PC-9 (cell line): ENCODE measurements at regions not wholly inside any gene's neighbourhood (a gene's known extent, or its start where the extent isn't known, plus 50 kb on each side); places are given as distances from the start of the nearest gene placed in this dataset.

Experiments
- BruUV-seq: library from RNA; stranded (reverse); fragments of 400-500 nt; replicated peaks from 2 replicates; lab custom pipeline; 2021; lab: Mats Ljungman, UMichigan
- CTCF ChIA-PET: fragments of 300-600 bp; sonication (Branson Sonifier 250); formaldehyde crosslinking; loops from one replicate; lab custom pipeline; 2022; ENCODE audit warnings: antibody characterized with exemption; lab: Charles Lee
- POLR2A ChIA-PET: fragments of 300-600 bp; sonication (Branson Sonifier 250); formaldehyde crosslinking; loops from one replicate; lab custom pipeline; 2022; ENCODE audit warnings: antibody characterized with exemption; ENCODE audit not compliant: unreplicated experiment; lab: Charles Lee
- DNase-seq, 2 experiments: peaks; one replicate each; pipeline versions ENCODE4 v3.0.0 to v3.0.0-alpha.2; 2015 to 2022; ENCODE audit warnings: mixed read lengths in 1 of 2
- H2AFZ ChIP-seq: fragments of 200-600 bp; sonication (generic); 2 replicates; pipeline ENCODE4 v1.8.1; 2017; ENCODE audit warnings: antibody characterized with exemption
- H3F3A ChIP-seq: fragments of 200-600 bp; sonication (generic); 2 replicates; pipeline ENCODE4 v1.8.1; 2017; ENCODE audit warnings: antibody characterized with exemption, mild to moderate bottlenecking, low read depth; ENCODE audit not compliant: insufficient read depth
- H3K27ac ChIP-seq: fragments of 200-600 bp; sonication (generic); 2 replicates; pipeline ENCODE4 v1.6.1; 2016; ENCODE audit warnings: mixed run types
- H3K27me3 ChIP-seq: fragments of 200-600 bp; sonication (generic); 2 replicates; pipeline ENCODE4 v1.6.1; 2016; ENCODE audit warnings: low read depth, mixed run types; ENCODE audit not compliant: insufficient read depth
- H3K36me3 ChIP-seq: fragments of 200-600 bp; sonication (generic); 2 replicates; pipeline ENCODE4 v1.6.1; 2016; ENCODE audit warnings: low read depth, mixed run types
- H3K4me1 ChIP-seq: fragments of 200-600 bp; sonication (generic); replicated peaks from 2 replicates; pipeline ENCODE4 v1.6.1; 2016; ENCODE audit warnings: mixed run types; ENCODE audit not compliant: insufficient read depth
- H3K4me2 ChIP-seq: fragments of 200-600 bp; sonication (generic); 2 replicates; pipeline ENCODE4 v1.6.1; 2017; ENCODE audit warnings: mixed run types
- H3K4me3 ChIP-seq: fragments of 200-600 bp; sonication (generic); 2 replicates; pipeline ENCODE4 v1.6.1; 2016; ENCODE audit warnings: mixed run types
- H3K79me2 ChIP-seq: fragments of 200-600 bp; sonication (generic); 2 replicates; pipeline ENCODE4 v1.6.1; 2017; ENCODE audit warnings: low read depth, mixed run types
- H3K9me2 ChIP-seq: fragments of 200-600 bp; sonication (generic); 2 replicates; pipeline ENCODE4 v1.8.1; 2017; ENCODE audit warnings: mild to moderate bottlenecking; ENCODE audit not compliant: insufficient read depth
- H3K9me3 ChIP-seq: fragments of 200-600 bp; sonication (generic); 2 replicates; pipeline ENCODE4 v1.8.1; 2016; ENCODE audit warnings: low read depth; ENCODE audit not compliant: insufficient read depth
- H4K20me1 ChIP-seq: fragments of 200-600 bp; sonication (generic); 2 replicates; pipeline ENCODE4 v1.8.1; 2017; ENCODE audit not compliant: insufficient read depth
- EZH2 ChIP-seq: fragments of 200-600 bp; sonication (generic); IDR thresholded peaks from 2 replicates; pipeline ENCODE4 v1.8.0; 2017; ENCODE audit warnings: antibody characterized with exemption, low read depth
- intact Hi-C: fragments of 100-400 bp; cut with micrococcal nuclease; formaldehyde crosslinking; loops from one replicate; pipeline ENCODE4 v1.10.0; 2022; ENCODE audit not compliant: unreplicated experiment
- TF ChIP-seq, protein P1 (sequence below): fragments of 200-600 bp; sonication (generic); conservative IDR thresholded peaks from 2 replicates; pipeline ENCODE4 v1.6.1; 2017; ENCODE audit warnings: mixed run types, antibody characterized with exemption, mild to moderate bottlenecking, moderate library complexity

DNA sequence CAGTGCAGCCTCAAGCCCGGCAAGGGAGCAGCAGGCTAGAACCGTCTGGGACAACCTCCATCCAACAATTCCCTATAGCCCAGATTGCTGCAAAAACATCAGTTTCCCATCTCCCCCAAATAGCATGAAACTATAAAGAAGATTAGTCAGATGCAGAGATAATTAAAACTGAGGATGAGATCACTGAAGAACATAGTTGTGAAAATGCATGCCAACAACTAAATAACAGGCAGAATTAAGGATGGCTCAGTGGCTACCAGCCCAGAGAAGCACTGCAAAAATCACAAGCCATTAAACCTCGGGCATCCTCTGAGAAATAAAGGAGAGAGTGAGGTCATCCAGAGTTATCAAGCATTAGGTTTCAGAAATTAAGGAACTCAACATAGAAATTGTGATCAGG lies 427.1 kb downstream of the TNS3 start:
- ChIA-PET CTCF (no interaction called here), POLR2A (no interaction called here)
- intact Hi-C loops, result no loop called here

DNA sequence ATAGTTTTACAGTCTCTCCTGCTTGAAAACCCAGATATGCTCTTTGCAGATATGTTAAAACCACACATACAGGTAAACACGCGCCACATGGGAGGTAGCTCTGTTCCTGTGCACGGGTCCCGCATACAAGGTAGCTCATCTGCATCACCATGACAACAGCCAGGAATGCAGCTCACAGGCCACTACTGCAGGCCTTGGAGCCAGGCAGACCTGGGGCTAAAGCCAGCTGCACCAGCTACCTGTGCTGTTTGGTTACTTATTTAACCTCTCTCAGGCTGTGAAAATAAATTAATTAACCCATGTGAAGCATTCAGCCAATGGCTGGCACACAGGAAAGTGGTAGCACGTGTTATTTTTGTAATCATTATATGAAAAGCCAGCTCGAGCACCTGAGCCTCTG lies 428.3 kb downstream of the TNS3 start:
- TF ChIP-seq, protein P1, sequence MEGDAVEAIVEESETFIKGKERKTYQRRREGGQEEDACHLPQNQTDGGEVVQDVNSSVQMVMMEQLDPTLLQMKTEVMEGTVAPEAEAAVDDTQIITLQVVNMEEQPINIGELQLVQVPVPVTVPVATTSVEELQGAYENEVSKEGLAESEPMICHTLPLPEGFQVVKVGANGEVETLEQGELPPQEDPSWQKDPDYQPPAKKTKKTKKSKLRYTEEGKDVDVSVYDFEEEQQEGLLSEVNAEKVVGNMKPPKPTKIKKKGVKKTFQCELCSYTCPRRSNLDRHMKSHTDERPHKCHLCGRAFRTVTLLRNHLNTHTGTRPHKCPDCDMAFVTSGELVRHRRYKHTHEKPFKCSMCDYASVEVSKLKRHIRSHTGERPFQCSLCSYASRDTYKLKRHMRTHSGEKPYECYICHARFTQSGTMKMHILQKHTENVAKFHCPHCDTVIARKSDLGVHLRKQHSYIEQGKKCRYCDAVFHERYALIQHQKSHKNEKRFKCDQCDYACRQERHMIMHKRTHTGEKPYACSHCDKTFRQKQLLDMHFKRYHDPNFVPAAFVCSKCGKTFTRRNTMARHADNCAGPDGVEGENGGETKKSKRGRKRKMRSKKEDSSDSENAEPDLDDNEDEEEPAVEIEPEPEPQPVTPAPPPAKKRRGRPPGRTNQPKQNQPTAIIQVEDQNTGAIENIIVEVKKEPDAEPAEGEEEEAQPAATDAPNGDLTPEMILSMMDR, result no peak
- no peak for TF ChIP-seq EZH2
- BruUV-seq, result no TSS peak
- no peak overlapping the region for H3K27ac ChIP-seq
- no peaks in the 10 kb centered on the region for H3K9me3 ChIP-seq
- ChIA-PET POLR2A (interaction anchor here (0.6 kb wide), 1 partner anchor 291 kb away, joined by 5 read pairs; no protein-coding TSS in a partner anchor), CTCF (no interaction called here)
- H3K27me3 ChIP-seq, result no peaks in the 10 kb centered on the region; the same call in 1 of the 2 replicates
- H3K4me1 ChIP-seq, result peaks cover 14% of the 10 kb centered on the region
- no peak overlapping the region for H2AFZ ChIP-seq
- no peaks in the 10 kb centered on the region for H3K36me3 ChIP-seq
- H3F3A ChIP-seq, result no peaks in the 10 kb centered on the region
- H3K4me2 ChIP-seq, result 0 out of 2 replicates have a peak overlapping the region, but pooled peaks have one; percentile 2
- peak in 1 of 2 experiments; percentile 21 for DNase-seq
- intact Hi-C loops, result no loop called here
- H3K9me2 ChIP-seq, result no peaks in the 10 kb centered on the region
- no peak overlapping the region for H3K4me3 ChIP-seq
- no peaks in the 10 kb centered on the region for H3K79me2 ChIP-seq
- H4K20me1 ChIP-seq, result no peaks in the 10 kb centered on the region

More for the DNA sequence above, 427.1 kb downstream of the TNS3 start:
- Histone ChIP-seq H3K36me3 (no peaks in the 10 kb centered on the region), H3K4me1 (peaks cover 14% of the 10 kb centered on the region), H3K79me2 (no peaks in the 10 kb centered on the region), H3K4me3 (no peak overlapping the region), H3K9me2 (no peaks in the 10 kb centered on the region), H2AFZ (no peak overlapping the region), H3K9me3 (no peaks in the 10 kb centered on the region), H3K4me2 (no peak overlapping the region), H3K27me3 (no peaks in the 10 kb centered on the region; the same call in 1 of the 2 replicates), H4K20me1 (no peaks in the 10 kb centered on the region), H3F3A (no peaks in the 10 kb centered on the region), H3K27ac (no peak overlapping the region)
- no TSS peak for BruUV-seq
- no peak for DNase-seq
- TF ChIP-seq, protein P1, result no peak
- TF ChIP-seq EZH2, result no peak

DNA sequence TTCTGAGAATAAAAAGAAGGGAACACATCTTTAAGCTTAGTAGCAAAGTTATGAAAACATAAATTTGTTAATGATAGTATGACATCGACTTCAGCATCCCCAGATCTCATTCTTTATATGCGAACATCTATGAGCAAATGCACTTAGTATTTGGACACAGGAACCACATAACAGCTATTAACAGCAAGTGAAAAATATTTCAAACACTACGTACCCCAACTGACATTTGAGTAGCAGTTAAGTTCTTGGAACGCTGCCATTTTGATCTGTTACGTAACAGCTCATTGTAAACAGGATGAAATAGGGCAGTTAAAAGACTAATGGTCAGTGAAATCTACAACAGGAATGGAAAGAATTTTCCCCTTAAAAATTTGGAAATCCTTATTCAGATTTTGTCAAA lies 428.9 kb downstream of the TNS3 start:
- H3K4me2 ChIP-seq, result 0 out of 2 replicates have a peak overlapping the region, but pooled peaks have one; percentile 2
- no peak overlapping the region for H3K27ac ChIP-seq

More for the DNA sequence above, 428.9 kb downstream of the TNS3 start:
- Histone ChIP-seq H3K36me3 (no peaks in the 10 kb centered on the region), H3K79me2 (no peaks in the 10 kb centered on the region), H3K9me3 (no peaks in the 10 kb centered on the region), H2AFZ (no peak overlapping the region), H4K20me1 (no peaks in the 10 kb centered on the region), H3K9me2 (no peaks in the 10 kb centered on the region), H3K4me3 (no peak overlapping the region), H3K4me1 (peaks cover 14% of the 10 kb centered on the region), H3K27me3 (no peaks in the 10 kb centered on the region), H3F3A (no peaks in the 10 kb centered on the region)
- POLR2A ChIA-PET, result interaction anchor here (0.6 kb wide), 2 partner anchors 291 to 380 kb away, joined by 4 to 5 read pairs; no protein-coding TSS in a partner anchor
- no TSS peak for BruUV-seq
- peak; percentile 49 to 77 for DNase-seq
- CTCF ChIA-PET, result interaction anchor here (0.6 kb wide), 1 partner anchor 97 kb away, joined by 5 read pairs; no protein-coding TSS in a partner anchor
- TF ChIP-seq EZH2, result no peak
- TF ChIP-seq, protein P1, result no peak
- intact Hi-C loops, result no loop called here
